ENCODE measurements at regions not wholly inside any gene's neighbourhood (a gene's known extent, or its start where the extent isn't known, plus 50 kb on each side); places are given as distances from the start of the nearest gene placed in this dataset.

- TF ChIP-seq EZH2 (IDR thresholded peaks at IDR 0.05; ENCODE audit: borderline replicate concordance, low read depth, low read length, poor library complexity, severe bottlenecking) (no peak), CTCF (conservative IDR thresholded peaks at IDR 0.05; ENCODE audit: low read depth, low read length) (no peak)
Measured at GRCh38 chr3:72317491-72317890, 530.8 kb downstream of the SHQ1 start.
